ENCODE measurements at regions not wholly inside any gene's neighbourhood (a gene's known extent, or its start where the extent isn't known, plus 50 kb on each side); places are given as distances from the start of the nearest gene placed in this dataset.

GRCh38 chr2:447902-448665, 160.2 kb upstream of the ALKAL2 start:
- DNase-seq (ENCODE audit: low read depth in 2 of 2): no peak

DNA sequence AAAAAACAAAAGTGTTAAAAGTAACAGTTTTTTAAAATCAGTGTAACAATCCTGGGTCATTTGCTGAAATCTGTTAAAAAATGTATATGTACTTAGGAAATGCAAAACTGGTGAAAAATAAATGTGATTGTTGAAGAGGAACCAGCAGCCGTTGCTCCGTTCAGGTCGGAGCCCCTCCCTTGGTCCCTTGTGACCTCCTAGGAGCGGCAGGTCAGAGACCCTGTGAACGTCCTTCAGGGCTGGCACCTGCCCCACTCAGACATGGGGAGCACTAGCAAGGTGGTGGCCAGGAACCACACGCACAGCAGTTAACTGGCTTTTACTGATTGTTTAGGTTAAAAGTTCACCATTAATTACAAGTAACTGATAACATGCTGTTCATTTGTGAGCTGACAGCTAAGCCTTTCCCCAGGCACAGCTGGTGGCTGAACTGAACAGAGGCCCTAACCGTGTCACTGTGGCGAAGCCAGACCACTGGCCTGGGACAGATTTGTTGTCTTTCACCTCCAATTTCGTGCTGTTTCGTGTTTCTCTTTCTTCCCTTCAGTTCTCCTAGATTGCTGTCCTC, 159.2 kb upstream of the ALKAL2 start:
- no peak for DNase-seq (ENCODE audit: low read depth in 2 of 2)

DNA sequence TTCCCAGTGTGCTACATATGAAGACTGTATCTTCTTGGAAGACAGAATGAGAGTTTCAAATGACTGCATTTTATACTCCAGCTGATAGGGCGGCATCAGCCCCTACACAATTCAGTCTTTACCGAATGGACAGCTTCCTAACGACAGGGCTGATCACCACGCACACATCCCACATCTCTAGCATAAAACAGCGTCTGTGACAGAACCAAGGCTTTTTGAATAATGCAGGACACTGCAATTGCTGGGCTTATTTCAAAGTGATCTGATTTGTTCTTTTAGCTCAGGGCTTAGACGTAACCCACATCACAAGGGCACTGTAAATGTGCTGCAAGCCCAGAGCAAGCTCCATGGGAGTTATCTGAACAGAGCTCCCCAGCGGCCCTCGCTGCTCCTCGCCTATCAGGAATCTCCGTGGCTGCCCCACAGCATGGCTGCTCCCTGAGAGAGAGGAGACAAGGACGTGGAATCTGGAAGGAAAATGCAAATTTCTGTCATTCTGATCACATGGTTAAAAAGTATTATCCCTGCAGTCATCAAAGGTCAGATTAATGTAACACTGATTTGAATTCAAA, 158.5 kb upstream of the ALKAL2 start:
- DNase-seq (ENCODE audit: low read depth in 2 of 2): no peak

- DNase-seq (ENCODE audit: low read depth in 2 of 2): no peak
Observed at GRCh38 chr2:445896-446295, 158.0 kb upstream of the ALKAL2 start.

GRCh38 chr2:444937-445884, 157.3 kb upstream of the ALKAL2 start:
- no peak for DNase-seq (ENCODE audit: low read depth in 2 of 2)

DNA sequence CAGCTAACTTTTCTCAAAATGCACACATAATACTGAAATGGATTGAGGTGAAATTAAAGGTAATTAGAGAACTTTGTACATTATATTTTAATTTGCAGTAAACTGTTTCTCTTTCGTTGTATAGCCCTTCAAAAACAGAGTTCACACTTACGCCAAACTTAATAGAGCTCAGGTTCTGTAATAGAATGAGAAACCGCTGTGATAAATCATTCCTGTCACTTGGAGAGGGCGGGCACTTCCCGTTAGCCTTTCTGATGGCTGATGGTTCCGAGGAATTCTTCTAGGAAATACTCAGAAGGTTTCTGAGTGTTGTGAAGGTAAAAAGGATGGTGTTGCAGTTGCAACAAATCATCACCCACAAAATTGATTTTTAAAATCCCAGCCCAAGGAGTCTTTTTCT, 155.8 kb upstream of the ALKAL2 start:
- no peak for DNase-seq (ENCODE audit: low read depth in 2 of 2)

- DNase-seq (ENCODE audit: low read depth in 2 of 2): no peak
Observed at GRCh38 chr2:443216-443615, 155.3 kb upstream of the ALKAL2 start.

DNA sequence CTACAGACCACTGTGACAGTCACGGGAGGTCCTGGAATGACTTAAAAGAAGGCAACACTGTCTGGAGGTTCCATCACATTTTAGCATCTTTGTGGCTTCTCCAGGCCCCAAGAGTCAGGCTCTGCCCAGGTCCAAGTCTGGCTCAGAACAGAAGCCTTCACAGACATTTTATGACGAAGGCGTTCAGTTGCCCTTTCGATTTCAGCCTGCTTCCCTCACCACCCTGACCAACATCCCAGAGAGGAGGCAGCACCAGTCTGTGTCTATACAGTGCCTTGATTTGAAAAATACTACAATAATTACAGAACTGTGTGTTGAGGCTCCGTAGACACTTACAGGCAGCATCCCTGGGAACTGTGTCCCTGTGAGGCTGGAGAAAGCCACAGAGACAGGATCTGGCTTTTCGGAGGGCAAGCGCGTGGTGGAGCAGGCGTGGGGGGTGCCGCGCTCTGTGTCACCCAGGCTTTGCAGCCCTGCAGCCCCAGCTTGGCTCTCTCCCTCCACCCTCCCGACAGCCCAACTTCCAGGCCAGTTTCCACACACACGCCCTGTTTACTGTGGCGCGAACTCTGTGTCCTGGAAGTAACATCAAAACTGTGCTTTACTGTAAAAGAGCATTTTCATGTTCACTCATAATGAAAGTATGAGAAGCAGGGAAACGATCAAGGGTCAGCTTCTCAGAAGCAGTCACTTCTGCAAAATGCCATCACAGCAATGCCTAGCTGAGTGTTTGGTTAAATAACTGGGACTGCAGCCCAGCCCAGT, 153.5 kb upstream of the ALKAL2 start:
- no peak for DNase-seq (ENCODE audit: low read depth in 2 of 2)

DNA sequence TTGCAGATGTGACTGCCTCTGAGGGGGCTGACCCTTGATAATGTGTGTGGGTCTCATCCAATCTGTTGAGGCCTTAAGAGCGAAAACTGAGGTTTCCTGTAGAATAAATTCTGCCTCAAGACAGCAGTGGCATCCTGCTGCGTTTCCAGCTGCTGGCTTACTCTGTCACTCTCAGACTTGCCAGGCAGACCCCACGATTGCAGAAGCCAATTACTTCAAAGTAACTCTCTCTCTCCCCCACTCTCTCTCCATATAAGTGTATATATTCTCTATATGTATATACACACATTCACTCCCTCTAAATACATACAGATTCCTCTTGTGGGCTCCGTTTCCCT, 152.5 kb upstream of the ALKAL2 start:
- DNase-seq (ENCODE audit: low read depth in 2 of 2): no peak

GRCh38 chr2:439556-440402, 151.9 kb upstream of the ALKAL2 start:
- no peak for DNase-seq (ENCODE audit: low read depth in 2 of 2)

DNA sequence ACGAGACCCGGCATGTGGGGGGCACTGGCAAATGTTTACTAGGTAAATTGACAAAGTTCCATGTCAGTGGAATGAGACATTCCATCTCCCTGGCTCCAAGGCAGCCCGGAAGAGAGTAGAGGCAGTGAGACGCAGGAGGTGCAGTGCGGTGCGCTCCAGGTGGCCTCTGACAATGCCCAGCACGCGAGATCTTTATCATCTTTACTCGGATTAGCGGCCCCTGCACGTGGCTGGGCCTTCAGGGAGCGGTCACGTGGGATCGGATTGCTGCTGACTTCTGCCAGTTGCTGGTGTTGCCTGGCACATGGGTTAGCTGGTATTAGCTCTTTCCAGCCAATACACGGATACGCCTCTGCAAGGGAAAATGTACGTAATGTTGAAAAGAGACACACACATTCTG, 151.2 kb upstream of the ALKAL2 start:
- no peak for DNase-seq (ENCODE audit: low read depth in 2 of 2)

- DNase-seq (ENCODE audit: low read depth in 2 of 2): peak; percentile 33 to 39
Observed at GRCh38 chr2:437756-438393, 150.0 kb upstream of the ALKAL2 start.

DNA sequence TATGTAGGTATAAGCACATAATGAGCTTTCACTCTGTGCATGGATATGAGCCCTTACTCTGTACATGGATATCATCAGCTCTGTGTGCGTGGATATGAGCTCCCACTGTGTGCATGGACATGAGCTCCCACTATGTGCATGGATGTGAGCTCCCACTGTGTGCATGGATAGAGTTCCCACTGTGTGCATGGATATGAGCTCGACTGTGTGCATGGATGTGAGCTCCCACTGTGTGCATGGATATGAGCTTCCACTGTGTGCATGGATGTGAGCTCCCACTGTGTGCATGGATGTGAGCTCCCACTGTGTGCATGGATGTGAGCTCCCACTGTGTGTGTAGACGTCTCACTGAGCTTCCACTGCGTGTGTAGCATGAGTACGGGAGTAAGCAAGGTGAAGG, 149.3 kb upstream of the ALKAL2 start:
- no peak for DNase-seq (ENCODE audit: low read depth in 2 of 2)

DNA sequence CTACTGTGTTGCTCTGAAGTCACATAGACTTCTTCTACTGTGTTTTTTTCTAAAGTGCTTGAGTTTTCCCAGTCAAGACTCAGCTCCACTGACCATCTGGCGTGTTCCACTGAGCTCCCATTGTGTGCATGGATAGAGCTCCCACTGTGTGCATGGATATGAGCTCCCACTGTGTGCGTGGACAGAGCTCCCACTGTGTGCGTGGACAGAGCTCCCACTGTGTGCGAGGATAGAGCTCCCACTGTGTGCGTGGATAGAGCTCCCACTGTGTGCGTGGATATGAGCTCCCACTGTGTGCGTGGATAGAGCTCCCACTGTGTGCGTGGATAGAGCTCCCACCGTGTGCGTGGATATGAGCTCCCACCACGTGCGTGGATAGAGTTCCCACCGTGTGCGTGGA, 148.3 kb upstream of the ALKAL2 start:
- DNase-seq (ENCODE audit: low read depth in 2 of 2): no peak

DNA sequence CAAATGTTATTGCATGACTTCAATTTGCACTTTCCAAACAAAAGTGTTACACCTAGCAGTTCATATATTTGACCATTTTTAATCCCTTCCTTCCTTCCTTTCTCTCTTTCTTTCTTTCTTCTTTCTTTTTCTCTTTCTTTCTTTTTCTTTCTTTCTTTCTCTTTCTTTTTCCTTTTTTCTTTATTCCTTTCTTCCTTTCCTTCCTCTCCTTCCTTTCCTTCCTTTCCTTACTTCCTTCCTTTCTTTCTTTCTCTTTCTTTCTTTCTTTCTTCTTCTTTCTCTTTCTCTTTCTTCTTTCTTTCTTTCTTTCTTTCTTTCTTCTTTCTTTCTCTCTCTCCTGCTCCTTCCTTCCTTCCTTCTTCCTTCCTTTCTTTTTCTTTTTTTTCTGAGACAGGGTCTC, 146.7 kb upstream of the ALKAL2 start:
- no peak for DNase-seq (ENCODE audit: low read depth in 2 of 2)

GRCh38 chr2:433216-433615, 145.3 kb upstream of the ALKAL2 start:
- DNase-seq (ENCODE audit: low read depth in 2 of 2): no peak

DNA sequence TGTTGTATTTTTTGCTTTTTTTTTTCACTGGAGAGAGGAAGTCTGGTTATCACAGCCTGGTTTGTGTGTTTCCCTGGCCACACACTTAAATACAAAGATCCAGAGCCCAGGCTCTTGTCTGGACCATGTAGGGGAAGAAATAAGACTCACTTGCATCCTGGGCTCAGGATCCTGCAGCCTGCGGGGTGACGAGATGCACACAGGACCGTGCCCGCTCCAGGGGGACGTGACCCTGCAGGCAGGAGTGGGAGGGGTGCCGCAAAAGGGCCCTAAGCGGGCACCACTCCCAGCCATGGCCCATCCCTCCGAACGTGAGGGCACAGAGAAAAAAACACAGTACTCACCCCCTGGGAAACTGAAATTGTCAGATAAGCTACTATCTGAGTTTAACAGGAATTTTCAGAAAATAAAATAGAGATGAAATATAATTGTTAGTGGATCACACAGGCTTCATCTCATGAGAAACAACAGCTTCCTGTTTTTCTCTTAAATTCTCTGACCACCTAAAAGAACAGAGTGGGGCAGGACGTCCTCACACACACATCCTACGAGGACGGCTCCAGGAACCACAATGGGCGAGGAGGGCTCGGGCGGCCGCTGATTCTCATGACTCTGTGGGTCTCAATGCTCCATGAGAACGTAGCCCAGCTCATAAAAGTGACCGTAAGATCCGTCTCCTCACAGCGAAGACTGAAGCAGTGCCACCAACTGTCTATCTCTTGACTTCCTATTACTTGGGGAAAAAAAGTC, 142.6 kb upstream of the ALKAL2 start:
- DNase-seq (ENCODE audit: low read depth in 2 of 2): no peak

GRCh38 chr2:429575-430254, 141.8 kb upstream of the ALKAL2 start:
- DNase-seq (ENCODE audit: low read depth in 2 of 2): no peak

DNA sequence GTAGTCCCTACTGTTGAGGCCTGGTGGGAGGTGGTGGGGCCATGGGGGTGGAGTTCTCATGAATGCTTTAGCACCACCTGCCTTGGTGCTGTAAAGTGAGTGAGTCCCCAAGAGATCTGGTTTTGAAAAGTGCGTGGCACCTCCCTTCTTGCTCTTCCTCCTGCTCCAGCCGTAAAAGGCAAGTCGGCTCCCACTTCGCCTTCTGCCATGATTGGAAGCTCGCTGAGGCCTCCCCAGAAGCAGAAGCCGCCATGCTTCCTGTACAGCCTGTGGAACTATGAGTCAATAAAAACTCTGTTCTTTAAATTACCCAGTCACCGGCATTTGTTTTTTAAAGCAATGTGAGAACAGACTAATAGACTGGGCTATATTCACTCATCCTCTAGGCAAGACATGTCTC, 141.3 kb upstream of the ALKAL2 start:
- no peak for DNase-seq (ENCODE audit: low read depth in 2 of 2)
